GM12892 (cell line): ENCODE measurements at regions not wholly inside any gene's neighbourhood (a gene's known extent, or its start where the extent isn't known, plus 50 kb on each side); places are given as distances from the start of the nearest gene placed in this dataset.

Experiments
- POLR2A ChIP-seq: IDR thresholded peaks from 2 replicates; pipeline ENCODE4 v1.6.1; 2011; ENCODE audit warnings: low read depth, low read length, control low read depth
- POLR2AphosphoS5 ChIP-seq: IDR thresholded peaks from 2 replicates; pipeline ENCODE4 v1.6.1; 2011; ENCODE audit warnings: low read depth, low read length, control low read depth
- TAF1 ChIP-seq: IDR thresholded peaks from 2 replicates; pipeline ENCODE4 v1.6.1; 2011; ENCODE audit warnings: low read depth, mild to moderate bottlenecking, control low read depth, low read length, borderline replicate concordance

GRCh38 chr7:110446658-110447057 is 644.3 kb upstream of the LRRN3 start:
- TF ChIP-seq POLR2AphosphoS5 (no peak), POLR2A (no peak), TAF1 (no peak)
